ENCODE measurements at regions not wholly inside any gene's neighbourhood (a gene's known extent, or its start where the extent isn't known, plus 50 kb on each side); places are given as distances from the start of the nearest gene placed in this dataset.
"Not testable (repeated sequence)": the region's sequence is repeated elsewhere in the genome, so short reads cannot be mapped to it uniquely, and the experiment has no call there.

- no peak for TF ChIP-seq CTCF (IDR thresholded peaks at IDR 0.05; ENCODE audit: low read depth, low read length)
- H3K27me3 ChIP-seq (ENCODE audit: insufficient read depth, low read depth, severe bottlenecking) = no peaks in the 10 kb centered on the region
- H3K36me3 ChIP-seq = no peaks in the 10 kb centered on the region
- no peak overlapping the region for H3K4me3 ChIP-seq (ENCODE audit: low read depth, low read length)
- no peaks in the 10 kb centered on the region for H3K9me3 ChIP-seq (ENCODE audit: severe bottlenecking)
- DNase-seq = no peak
- no peak overlapping the region for H3K27ac ChIP-seq
Measured at GRCh38 chr5:87137283-87137682, 130.4 kb upstream of the RASA1 start.

GRCh38 chr5:87138091-87138805, 129.4 kb upstream of the RASA1 start:
- no peaks in the 10 kb centered on the region for H3K9me3 ChIP-seq (ENCODE audit: severe bottlenecking)
- no peak for TF ChIP-seq CTCF (IDR thresholded peaks at IDR 0.05; ENCODE audit: low read depth, low read length)
- no peaks in the 10 kb centered on the region for H3K27me3 ChIP-seq (ENCODE audit: insufficient read depth, low read depth, severe bottlenecking)
- H3K36me3 ChIP-seq = no peaks in the 10 kb centered on the region
- no peak overlapping the region for H3K27ac ChIP-seq
- DNase-seq = no peak
- no peak overlapping the region for H3K4me3 ChIP-seq (ENCODE audit: low read depth, low read length)

- DNase-seq = no peak
- no peak for TF ChIP-seq CTCF (IDR thresholded peaks at IDR 0.05; ENCODE audit: low read depth, low read length)
- no peaks in the 10 kb centered on the region for H3K36me3 ChIP-seq
- no peak overlapping the region for H3K27ac ChIP-seq
- H3K27me3 ChIP-seq (ENCODE audit: insufficient read depth, low read depth, severe bottlenecking) = no peaks in the 10 kb centered on the region
- no peak overlapping the region for H3K4me3 ChIP-seq (ENCODE audit: low read depth, low read length)
- H3K9me3 ChIP-seq (ENCODE audit: severe bottlenecking) = no peaks in the 10 kb centered on the region
Measured at GRCh38 chr5:87139795-87140194, 127.9 kb upstream of the RASA1 start.

- Histone ChIP-seq H3K9me3 (ENCODE audit: severe bottlenecking) (no peaks in the 10 kb centered on the region), H3K27ac (no peak overlapping the region), H3K4me3 (ENCODE audit: low read depth, low read length) (no peak overlapping the region), H3K36me3 (no peaks in the 10 kb centered on the region), H3K27me3 (ENCODE audit: insufficient read depth, low read depth, severe bottlenecking) (no peaks in the 10 kb centered on the region)
- TF ChIP-seq CTCF (IDR thresholded peaks at IDR 0.05; ENCODE audit: low read depth, low read length) = no peak
- no peak for DNase-seq
Measured at GRCh38 chr5:87141544-87141943, 126.1 kb upstream of the RASA1 start.

GRCh38 chr5:87145853-87146252, 121.8 kb upstream of the RASA1 start:
- not testable (repeated sequence) for H3K4me3 ChIP-seq (ENCODE audit: low read depth, low read length); DNase-seq; H3K27me3 ChIP-seq (ENCODE audit: insufficient read depth, low read depth, severe bottlenecking); H3K36me3 ChIP-seq; H3K27ac ChIP-seq; H3K9me3 ChIP-seq (ENCODE audit: severe bottlenecking)

GRCh38 chr5:87147441-87147840, 120.2 kb upstream of the RASA1 start:
- Histone ChIP-seq H3K4me3 (ENCODE audit: low read depth, low read length) (no peak overlapping the region), H3K9me3 (ENCODE audit: severe bottlenecking) (no peaks in the 10 kb centered on the region), H3K27ac (no peak overlapping the region), H3K27me3 (ENCODE audit: insufficient read depth, low read depth, severe bottlenecking) (no peaks in the 10 kb centered on the region), H3K36me3 (no peaks in the 10 kb centered on the region)
- no peak for DNase-seq
- no peak for TF ChIP-seq CTCF (IDR thresholded peaks at IDR 0.05; ENCODE audit: low read depth, low read length)

All from WERI-Rb-1 (cell line).